Endothelial cell of umbilical vein (primary cell): ENCODE measurements at regions not wholly inside any gene's neighbourhood (a gene's known extent, or its start where the extent isn't known, plus 50 kb on each side); places are given as distances from the start of the nearest gene placed in this dataset.

Experiments used
- BruUV-seq: library from RNA; stranded (reverse); fragments of 400-500 nt; replicated peaks from 2 replicates; lab custom pipeline; 2021; lab: Mats Ljungman, UMichigan
- CTCF ChIA-PET: fragments of 300-600, 350-600 bp; sonication (Branson Sonifier 250); formaldehyde crosslinking; loops from one replicate; lab custom pipeline; 2021; ENCODE audit warnings: antibody characterized with exemption, inconsistent platforms; lab: Charles Lee
- POLR2A ChIA-PET: fragments of 300-600, 350-600 bp; sonication (Branson Sonifier 250); formaldehyde crosslinking; loops from one replicate; lab custom pipeline; 2021; ENCODE audit warnings: antibody characterized with exemption, inconsistent platforms; lab: Charles Lee
- DNase-seq: peaks from one replicate; pipeline ENCODE4 v3.0.0-alpha.2; 2011; ENCODE audit warnings: low read depth, low spot score
- FAIRE-seq: peaks from 2 replicates; lab custom pipeline; 2011; peaks lifted over from hg19 to GRCh38; lab: Jason Lieb, UNC
- H2AFZ ChIP-seq: 2 replicates; pipeline ENCODE4 v1.6.0; 2012; ENCODE audit warnings: low read depth, low read length, control low read depth, inconsistent platforms
- H3K27ac ChIP-seq: 2 replicates; pipeline ENCODE4 v1.5.1; 2011; ENCODE audit warnings: low read depth, mild to moderate bottlenecking, control low read depth, low read length, moderate library complexity; ENCODE audit not compliant: insufficient read depth
- H3K27me3 ChIP-seq, 2 experiments: 2 replicates each; pipeline versions ENCODE4 v1.6.0 to v1.6.1; 2011; ENCODE audit warnings: low read length in 2 of 2, mixed read lengths in 1 of 2; ENCODE audit not compliant: control insufficient read depth in 2 of 2, insufficient read depth in 2 of 2
- H3K36me3 ChIP-seq, 2 experiments: 2 replicates in 1 of 2; 3 replicates in 1 of 2; pipeline ENCODE4 v1.5.1; 2011; ENCODE audit warnings: low read length in 2 of 2, mild to moderate bottlenecking in 1 of 2, moderate library complexity in 1 of 2; ENCODE audit not compliant: control insufficient read depth in 2 of 2, insufficient read depth in 2 of 2; ENCODE audit errors: extremely low read depth in 1 of 2
- H3K4me1 ChIP-seq: 3 replicates; pipeline ENCODE4 v1.5.1; 2011; ENCODE audit warnings: mild to moderate bottlenecking, low read length; ENCODE audit not compliant: control insufficient read depth, insufficient read depth; ENCODE audit errors: extremely low read depth
- H3K4me2 ChIP-seq: 2 replicates; pipeline ENCODE4 v1.6.1; 2011; ENCODE audit warnings: low read length, control low read depth, mixed read lengths; ENCODE audit not compliant: insufficient read depth
- H3K4me3 ChIP-seq, 3 experiments: fragments of 200-600 bp in 1 of 3; sonication (generic), shearing (Covaris generic) in 1 of 3; replicated peaks in 1 of 3; 2 replicates each; pipeline ENCODE4 v1.5.1; 2011 to 2016; ENCODE audit warnings: control low read depth in 3 of 3, low read length in 3 of 3, mild to moderate bottlenecking in 2 of 3, inconsistent platforms in 1 of 3, low read depth in 1 of 3, moderate library complexity in 1 of 3; ENCODE audit not compliant: insufficient read depth in 1 of 3
- H3K79me2 ChIP-seq: 2 replicates; pipeline ENCODE4 v1.6.0; 2012; ENCODE audit warnings: low read length, inconsistent platforms; ENCODE audit not compliant: control insufficient read depth, insufficient read depth
- H3K9ac ChIP-seq: replicated peaks from 2 replicates; pipeline ENCODE3; 2011; ENCODE audit warnings: low read length, control low read depth; ENCODE audit not compliant: insufficient read depth; ENCODE audit errors: extremely low read depth
- H3K9me1 ChIP-seq: replicated peaks from 3 replicates; pipeline ENCODE4 v1.6.0; 2011; ENCODE audit warnings: mild to moderate bottlenecking, low read length; ENCODE audit not compliant: control insufficient read depth, insufficient read depth; ENCODE audit errors: extremely low read depth
- H3K9me3 ChIP-seq: replicated peaks from 2 replicates; pipeline ENCODE4 v1.5.1; 2012; ENCODE audit warnings: low read length, inconsistent platforms; ENCODE audit not compliant: control insufficient read depth, insufficient read depth
- H4K20me1 ChIP-seq: replicated peaks from 2 replicates; pipeline ENCODE3; 2011; ENCODE audit warnings: mild to moderate bottlenecking, low read length; ENCODE audit not compliant: control insufficient read depth, insufficient read depth; ENCODE audit errors: extremely low read depth
- EZH2 ChIP-seq: IDR thresholded peaks from 2 replicates; pipeline ENCODE4 v1.6.1; 2012; ENCODE audit warnings: borderline replicate concordance, low read depth, mild to moderate bottlenecking, moderate library complexity, low read length, inconsistent platforms; ENCODE audit not compliant: severe bottlenecking
- FOS ChIP-seq: IDR thresholded peaks from 2 replicates; pipeline ENCODE4 v1.6.1; 2011; ENCODE audit warnings: mild to moderate bottlenecking, low read length, moderate library complexity, borderline replicate concordance; ENCODE audit not compliant: insufficient read depth
- GATA2 ChIP-seq: IDR thresholded peaks from 2 replicates; pipeline ENCODE4 v1.7.0; 2011; ENCODE audit warnings: low read depth, mild to moderate bottlenecking, moderate library complexity, mixed read lengths, low read length; ENCODE audit not compliant: insufficient read length, insufficient read depth
- JUN ChIP-seq: IDR thresholded peaks from 2 replicates; pipeline ENCODE4 v1.6.1; 2011; ENCODE audit warnings: borderline replicate concordance, low read depth; ENCODE audit not compliant: insufficient read length, insufficient read depth
- MYC ChIP-seq: IDR thresholded peaks from one replicate; pipeline ENCODE4 v1.6.1; 2011; ENCODE audit warnings: mild to moderate bottlenecking, low read depth, low read length
- POLR2A ChIP-seq: IDR thresholded peaks from 2 replicates; pipeline ENCODE4 v1.6.1; 2012; ENCODE audit warnings: low read depth, mild to moderate bottlenecking, control low read depth, low read length
- POLR2AphosphoS5 ChIP-seq: IDR thresholded peaks from 2 replicates; pipeline ENCODE4 v1.6.1; 2012; ENCODE audit warnings: low read depth, mild to moderate bottlenecking, control low read depth, low read length, moderate library complexity; ENCODE audit not compliant: insufficient read depth
- dilution Hi-C: fragments of 300-500 bp; cut with MboI; formaldehyde crosslinking; loops from one replicate; pipeline ENCODE4 v1.15.0; 2019; ENCODE audit warnings: low sequenced_read_pairs; ENCODE audit not compliant: extremely low pct_ligation_motif_present
- intact Hi-C: fragments of 100-400 bp; cut with micrococcal nuclease; formaldehyde crosslinking; loops from one replicate; pipeline ENCODE4 v1.10.0; 2022
- TF ChIP-seq, protein P1 (sequence below): IDR thresholded peaks from 2 replicates; pipeline ENCODE4 v1.6.1; 2011; ENCODE audit not compliant: insufficient read depth, insufficient read length
- TF ChIP-seq, protein P2 (sequence below), 2 donors: IDR thresholded peaks; 1 replicate in 1 of 2; 2 replicates in 1 of 2; pipeline ENCODE4 v1.5.1; 2011; ENCODE audit warnings: low read length in 2 of 2, mild to moderate bottlenecking in 2 of 2, moderate library complexity in 2 of 2, control low read depth in 1 of 2, inconsistent platforms in 1 of 2, low read depth in 1 of 2; ENCODE audit not compliant: insufficient read depth in 1 of 2; ENCODE audit errors: extremely low read depth in 1 of 2

DNA sequence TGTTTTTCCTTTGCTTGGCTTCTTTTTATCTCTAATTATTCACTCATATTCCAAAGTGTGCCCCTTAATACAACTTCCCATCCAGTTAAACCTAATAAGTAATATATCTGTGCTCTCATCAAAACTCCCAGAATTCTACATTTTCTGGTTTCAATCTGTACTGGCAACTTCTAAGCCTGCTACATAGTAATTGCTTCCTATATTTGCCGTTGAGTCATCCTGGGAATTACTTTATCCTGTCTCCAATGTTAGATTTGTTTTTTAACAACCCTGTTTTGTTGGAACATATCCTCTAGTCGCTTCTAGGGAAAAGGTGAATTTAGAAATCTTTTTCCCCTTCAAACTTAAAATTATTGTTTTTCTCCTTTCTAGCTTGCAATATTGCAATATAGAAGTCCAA is 620.5 kb upstream of the PKN2 start:
- CTCF ChIA-PET = interaction anchor here (1.5 kb wide), 1 partner anchor 16 kb away, joined by 3 read pairs; no protein-coding TSS in a partner anchor
- intact Hi-C loops (loop anchor here (5.0 to 10.0 kb wide), 2 partner anchors 269 to 736 kb away; partner anchors contain the start of gene LMO4), dilution Hi-C loops (no loop called here)
- Histone ChIP-seq H3K4me2 (no peak overlapping the region), H4K20me1 (no peaks in the 10 kb centered on the region), H3K27me3 (no peaks in the 10 kb centered on the region), H3K9me1 (no peaks in the 10 kb centered on the region), H3K9ac (no peak overlapping the region), H3K36me3 (no peaks in the 10 kb centered on the region), H3K4me3 (no peak overlapping the region), H3K4me1 (peaks cover 6% of the 10 kb centered on the region), H3K79me2 (no peaks in the 10 kb centered on the region), H2AFZ (no peak overlapping the region), H3K27ac (no peak overlapping the region), H3K9me3 (no peaks in the 10 kb centered on the region)
- BruUV-seq = no TSS peak
- DNase-seq (peak; percentile 15), FAIRE-seq (no peak)
- TF ChIP-seq FOS (peak; percentile 22), MYC (no peak)
- TF ChIP-seq, protein P1, sequence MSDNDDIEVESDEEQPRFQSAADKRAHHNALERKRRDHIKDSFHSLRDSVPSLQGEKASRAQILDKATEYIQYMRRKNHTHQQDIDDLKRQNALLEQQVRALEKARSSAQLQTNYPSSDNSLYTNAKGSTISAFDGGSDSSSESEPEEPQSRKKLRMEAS = no peak
- POLR2A ChIA-PET = no interaction called here

DNA sequence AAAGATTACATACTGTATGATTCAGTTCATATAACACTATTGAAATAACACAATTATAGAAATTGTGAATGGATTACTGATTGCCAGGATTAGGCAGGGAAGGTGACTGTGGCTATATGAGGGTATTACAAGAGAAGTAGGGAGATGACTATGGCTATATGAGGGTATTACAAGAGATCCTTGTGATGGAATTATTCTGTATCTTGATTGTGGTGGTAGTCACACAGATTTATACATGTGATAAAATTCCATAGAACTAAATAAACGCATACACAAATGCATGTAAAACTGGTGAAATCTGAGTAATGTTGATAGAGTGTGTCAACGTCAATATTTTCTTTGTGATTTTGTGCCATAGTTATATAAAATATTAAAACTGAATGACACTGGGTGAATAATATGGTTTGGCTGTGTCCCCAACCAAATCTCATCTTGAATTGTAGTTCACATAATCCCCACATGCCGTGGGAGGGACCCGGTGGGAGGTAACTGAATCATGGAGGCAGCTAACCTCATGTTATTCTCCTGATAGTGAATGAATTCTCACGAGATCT is 615.6 kb upstream of the PKN2 start:
- no TSS peak for BruUV-seq
- FAIRE-seq = no peak
- dilution Hi-C loops = no loop called here
- Histone ChIP-seq H3K27ac (no peak overlapping the region), H3K4me2 (no peak overlapping the region), H3K4me1 (peaks cover 2% of the 10 kb centered on the region), H3K4me3 (no peak overlapping the region), H3K27me3 (peaks cover 1 to 2% of the 10 kb centered on the region in 2 experiments), H4K20me1 (no peaks in the 10 kb centered on the region), H3K9me3 (no peaks in the 10 kb centered on the region), H3K9ac (no peak overlapping the region), H2AFZ (no peak overlapping the region), H3K36me3 (no peaks in the 10 kb centered on the region), H3K79me2 (no peaks in the 10 kb centered on the region), H3K9me1 (no peaks in the 10 kb centered on the region)
- TF ChIP-seq, protein P2, sequence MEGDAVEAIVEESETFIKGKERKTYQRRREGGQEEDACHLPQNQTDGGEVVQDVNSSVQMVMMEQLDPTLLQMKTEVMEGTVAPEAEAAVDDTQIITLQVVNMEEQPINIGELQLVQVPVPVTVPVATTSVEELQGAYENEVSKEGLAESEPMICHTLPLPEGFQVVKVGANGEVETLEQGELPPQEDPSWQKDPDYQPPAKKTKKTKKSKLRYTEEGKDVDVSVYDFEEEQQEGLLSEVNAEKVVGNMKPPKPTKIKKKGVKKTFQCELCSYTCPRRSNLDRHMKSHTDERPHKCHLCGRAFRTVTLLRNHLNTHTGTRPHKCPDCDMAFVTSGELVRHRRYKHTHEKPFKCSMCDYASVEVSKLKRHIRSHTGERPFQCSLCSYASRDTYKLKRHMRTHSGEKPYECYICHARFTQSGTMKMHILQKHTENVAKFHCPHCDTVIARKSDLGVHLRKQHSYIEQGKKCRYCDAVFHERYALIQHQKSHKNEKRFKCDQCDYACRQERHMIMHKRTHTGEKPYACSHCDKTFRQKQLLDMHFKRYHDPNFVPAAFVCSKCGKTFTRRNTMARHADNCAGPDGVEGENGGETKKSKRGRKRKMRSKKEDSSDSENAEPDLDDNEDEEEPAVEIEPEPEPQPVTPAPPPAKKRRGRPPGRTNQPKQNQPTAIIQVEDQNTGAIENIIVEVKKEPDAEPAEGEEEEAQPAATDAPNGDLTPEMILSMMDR (IDR thresholded peaks at IDR 0.05; ENCODE audit: extremely low read depth in 1 of 2, insufficient read depth in 1 of 2, low read depth in 1 of 2, low read length in 2 of 2) = no peak
- no peak for TF ChIP-seq GATA2
- TF ChIP-seq EZH2 = no peak
- TF ChIP-seq JUN = no peak
- TF ChIP-seq POLR2A = no peak
- TF ChIP-seq, protein P1 = no peak
- TF ChIP-seq MYC = no peak
- no peak for TF ChIP-seq POLR2AphosphoS5
- TF ChIP-seq FOS = no peak
- CTCF ChIA-PET = interaction anchor here (1.8 kb wide), 1 partner anchor 11 kb away, joined by 3 read pairs; no protein-coding TSS in a partner anchor
- DNase-seq = no peak
- intact Hi-C loops = loop anchor here (10.0 kb wide), 1 partner anchor 274 kb away; no protein-coding TSS in a partner anchor
- POLR2A ChIA-PET = no interaction called here
